Calu3 (cell line): ENCODE measurements at regions not wholly inside any gene's neighbourhood (a gene's known extent, or its start where the extent isn't known, plus 50 kb on each side); places are given as distances from the start of the nearest gene placed in this dataset.

ENCODE experiments used
- BruUV-seq: library from RNA; stranded (reverse); fragments of 400-500 nt; replicated peaks from 2 replicates; lab custom pipeline; 2021; lab: Mats Ljungman, UMichigan
- CTCF ChIA-PET: fragments of 300-600 bp; sonication (Branson Sonifier 250); formaldehyde crosslinking; loops from one replicate; lab custom pipeline; 2022; ENCODE audit warnings: antibody characterized with exemption; lab: Charles Lee
- DNase-seq: peaks from one replicate; pipeline ENCODE4 v3.0.0; 2022
- H3K27ac Mint-ChIP-seq: one replicate; pipeline ENCODE4 v1.8.0; 2022; ENCODE audit warnings: mixed read lengths; ENCODE audit not compliant: unreplicated experiment
- H3K27me3 Mint-ChIP-seq: one replicate; pipeline ENCODE4 v1.8.0; 2022; ENCODE audit warnings: mixed read lengths; ENCODE audit not compliant: unreplicated experiment
- H3K36me3 Mint-ChIP-seq: one replicate; pipeline ENCODE4 v1.8.0; 2022; ENCODE audit warnings: mild to moderate bottlenecking, moderate library complexity, mixed read lengths; ENCODE audit not compliant: insufficient read depth, unreplicated experiment
- H3K4me1 Mint-ChIP-seq: one replicate; pipeline ENCODE4 v1.8.0; 2022; ENCODE audit warnings: mild to moderate bottlenecking, low read depth, mixed read lengths; ENCODE audit not compliant: unreplicated experiment
- H3K4me3 Mint-ChIP-seq: one replicate; pipeline ENCODE4 v1.8.0; 2022; ENCODE audit warnings: mild to moderate bottlenecking, low read depth, moderate library complexity, mixed read lengths; ENCODE audit not compliant: unreplicated experiment
- H3K9me3 Mint-ChIP-seq: one replicate; pipeline ENCODE4 v1.8.0; 2022; ENCODE audit warnings: low read depth, mixed read lengths; ENCODE audit not compliant: unreplicated experiment
- intact Hi-C: fragments of 100-400 bp; cut with micrococcal nuclease; formaldehyde crosslinking; loops from one replicate; pipeline ENCODE4 v1.10.0; 2022; ENCODE audit not compliant: unreplicated experiment
- TF ChIP-seq, protein P1 (sequence below): fragments of 200-600 bp; IDR thresholded peaks from one replicate; pipeline ENCODE4 v1.8.0; 2022; ENCODE audit warnings: antibody characterized with exemption; ENCODE audit not compliant: unreplicated experiment

DNA sequence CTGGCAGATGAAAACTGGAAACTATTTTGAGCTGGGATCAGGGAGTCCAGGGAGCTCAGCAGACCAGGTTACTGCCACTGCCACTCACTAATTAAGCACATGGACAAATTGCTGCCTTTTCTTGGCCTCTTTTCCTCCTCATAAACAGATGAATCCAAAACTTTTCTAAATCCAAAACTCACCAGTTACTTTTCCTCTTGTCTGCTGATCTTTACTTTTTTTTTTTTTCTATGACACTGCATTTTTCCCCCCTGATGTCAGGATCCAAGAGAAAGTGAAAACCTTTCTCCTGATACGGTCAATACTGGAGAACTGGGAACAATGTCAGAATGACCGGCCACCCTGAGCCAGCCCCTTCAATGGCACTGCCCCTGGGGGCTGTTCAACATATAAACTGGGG, 405.8 kb downstream of the DUSP10 start:
- H3K9me3 Mint-ChIP-seq: no peaks in the 10 kb centered on the region
- H3K36me3 Mint-ChIP-seq: peaks cover 6% of the 10 kb centered on the region
- intact Hi-C loops: no loop called here
- DNase-seq: no peak
- no peak overlapping the region for H3K27ac Mint-ChIP-seq
- CTCF ChIA-PET: no interaction called here
- H3K4me1 Mint-ChIP-seq: peaks cover 16% of the 10 kb centered on the region
- TF ChIP-seq, protein P1, sequence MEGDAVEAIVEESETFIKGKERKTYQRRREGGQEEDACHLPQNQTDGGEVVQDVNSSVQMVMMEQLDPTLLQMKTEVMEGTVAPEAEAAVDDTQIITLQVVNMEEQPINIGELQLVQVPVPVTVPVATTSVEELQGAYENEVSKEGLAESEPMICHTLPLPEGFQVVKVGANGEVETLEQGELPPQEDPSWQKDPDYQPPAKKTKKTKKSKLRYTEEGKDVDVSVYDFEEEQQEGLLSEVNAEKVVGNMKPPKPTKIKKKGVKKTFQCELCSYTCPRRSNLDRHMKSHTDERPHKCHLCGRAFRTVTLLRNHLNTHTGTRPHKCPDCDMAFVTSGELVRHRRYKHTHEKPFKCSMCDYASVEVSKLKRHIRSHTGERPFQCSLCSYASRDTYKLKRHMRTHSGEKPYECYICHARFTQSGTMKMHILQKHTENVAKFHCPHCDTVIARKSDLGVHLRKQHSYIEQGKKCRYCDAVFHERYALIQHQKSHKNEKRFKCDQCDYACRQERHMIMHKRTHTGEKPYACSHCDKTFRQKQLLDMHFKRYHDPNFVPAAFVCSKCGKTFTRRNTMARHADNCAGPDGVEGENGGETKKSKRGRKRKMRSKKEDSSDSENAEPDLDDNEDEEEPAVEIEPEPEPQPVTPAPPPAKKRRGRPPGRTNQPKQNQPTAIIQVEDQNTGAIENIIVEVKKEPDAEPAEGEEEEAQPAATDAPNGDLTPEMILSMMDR: no peak
- no peaks in the 10 kb centered on the region for H3K27me3 Mint-ChIP-seq
- no TSS peak for BruUV-seq
- no peak overlapping the region for H3K4me3 Mint-ChIP-seq

- TF ChIP-seq, protein P1: no peak
- DNase-seq: no peak
- H3K4me3 Mint-ChIP-seq: no peak overlapping the region
- H3K27ac Mint-ChIP-seq: no peak overlapping the region
- intact Hi-C loops: no loop called here
- no peaks in the 10 kb centered on the region for H3K9me3 Mint-ChIP-seq
- H3K36me3 Mint-ChIP-seq: peaks cover 6% of the 10 kb centered on the region
- BruUV-seq: no TSS peak
- CTCF ChIA-PET: interaction anchor here (0.5 kb wide), 1 partner anchor 1861 kb away, joined by 6 read pairs; no protein-coding TSS in a partner anchor
- H3K27me3 Mint-ChIP-seq: no peaks in the 10 kb centered on the region
- H3K4me1 Mint-ChIP-seq: peaks cover 16% of the 10 kb centered on the region
Measured at GRCh38 chr1:221337106-221337505, 404.8 kb downstream of the DUSP10 start.

GRCh38 chr1:221343136-221343535, 398.8 kb downstream of the DUSP10 start:
- TF ChIP-seq, protein P1: no peak
- no peaks in the 10 kb centered on the region for H3K27me3 Mint-ChIP-seq
- no peaks in the 10 kb centered on the region for H3K36me3 Mint-ChIP-seq
- no peak overlapping the region for H3K4me3 Mint-ChIP-seq
- intact Hi-C loops: no loop called here
- CTCF ChIA-PET: no interaction called here
- H3K27ac Mint-ChIP-seq: no peak overlapping the region
- no peaks in the 10 kb centered on the region for H3K4me1 Mint-ChIP-seq
- BruUV-seq: no TSS peak
- DNase-seq: no peak
- no peaks in the 10 kb centered on the region for H3K9me3 Mint-ChIP-seq

DNA sequence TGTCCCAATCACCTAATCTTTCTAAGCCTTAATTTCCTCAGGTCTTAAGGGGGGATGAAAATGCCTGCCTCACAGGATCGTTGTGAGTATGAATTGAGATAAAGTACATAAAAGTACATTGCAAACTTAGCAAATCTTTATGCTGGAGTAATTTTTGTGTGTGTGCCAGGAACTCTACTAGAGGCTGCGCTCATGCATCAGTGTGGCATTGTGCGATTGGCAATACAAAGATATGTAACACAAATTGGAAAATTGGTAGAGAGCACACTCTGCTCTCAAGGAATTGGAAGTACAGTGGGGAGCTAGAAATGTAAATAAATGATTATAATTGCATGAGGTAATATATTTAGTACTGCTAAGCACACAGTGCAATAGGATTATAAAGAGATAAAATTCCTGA, 398.3 kb downstream of the DUSP10 start:
- intact Hi-C loops: no loop called here
- no peak overlapping the region for H3K27ac Mint-ChIP-seq
- no peaks in the 10 kb centered on the region for H3K36me3 Mint-ChIP-seq
- DNase-seq: no peak
- BruUV-seq: no TSS peak
- H3K27me3 Mint-ChIP-seq: no peaks in the 10 kb centered on the region
- no peak overlapping the region for H3K4me3 Mint-ChIP-seq
- CTCF ChIA-PET: no interaction called here
- TF ChIP-seq, protein P1: no peak
- H3K4me1 Mint-ChIP-seq: no peaks in the 10 kb centered on the region
- H3K9me3 Mint-ChIP-seq: no peaks in the 10 kb centered on the region
